Trophoblast cell (in vitro differentiated cells and primary cell): ENCODE measurements at regions not wholly inside any gene's neighbourhood (a gene's known extent, or its start where the extent isn't known, plus 50 kb on each side); places are given as distances from the start of the nearest gene placed in this dataset.

ENCODE experiments used
- DNase-seq, 2 donors: peaks; one replicate each; pipeline ENCODE4 v3.0.0-alpha.2; 2016
- H2AFZ ChIP-seq: 2 replicates; pipeline ENCODE4 v1.6.1; 2013; ENCODE audit warnings: low read length, moderate library complexity, mild to moderate bottlenecking; ENCODE audit not compliant: insufficient read depth, poor library complexity
- H2AK5ac ChIP-seq: 2 replicates; pipeline ENCODE4 v1.6.1; 2013; ENCODE audit warnings: mild to moderate bottlenecking, low read length
- H2BK120ac ChIP-seq: 2 replicates; pipeline ENCODE4 v1.6.1; 2013; ENCODE audit warnings: low read length, mild to moderate bottlenecking, moderate library complexity; ENCODE audit not compliant: insufficient read depth, poor library complexity
- H2BK12ac ChIP-seq: 2 replicates; pipeline ENCODE4 v1.6.1; 2013; ENCODE audit warnings: mild to moderate bottlenecking, low read length, moderate library complexity
- H2BK5ac ChIP-seq: 2 replicates; pipeline ENCODE4 v1.6.1; 2013; ENCODE audit warnings: low read length, low read depth, moderate library complexity, mild to moderate bottlenecking; ENCODE audit not compliant: poor library complexity
- H3K14ac ChIP-seq: 2 replicates; pipeline ENCODE4 v1.6.1; 2013; ENCODE audit warnings: mild to moderate bottlenecking, low read length
- H3K18ac ChIP-seq: 2 replicates; pipeline ENCODE4 v1.6.1; 2013; ENCODE audit warnings: mild to moderate bottlenecking, low read length
- H3K23ac ChIP-seq: 2 replicates; pipeline ENCODE4 v1.6.1; 2013; ENCODE audit warnings: low read length
- H3K27ac ChIP-seq: 2 replicates; pipeline ENCODE4 v1.5.1; 2013; ENCODE audit warnings: low read depth, mild to moderate bottlenecking, inconsistent platforms, low read length, moderate library complexity
- H3K27me3 ChIP-seq: 2 replicates; pipeline ENCODE4 v1.6.1; 2013; ENCODE audit warnings: inconsistent platforms, mild to moderate bottlenecking, low read length, moderate library complexity; ENCODE audit not compliant: insufficient read depth
- H3K36me3 ChIP-seq, 2 experiments: 1 replicate in 1 of 2; 2 replicates in 1 of 2; pipeline ENCODE4 v1.6.1; 2013; ENCODE audit warnings: low read length in 2 of 2, mild to moderate bottlenecking in 2 of 2, moderate library complexity in 1 of 2; ENCODE audit not compliant: insufficient read depth in 2 of 2, control insufficient read depth in 1 of 2
- H3K4ac ChIP-seq: 2 replicates; pipeline ENCODE4 v1.6.1; 2013; ENCODE audit warnings: low read depth, mild to moderate bottlenecking, low read length, moderate library complexity
- H3K4me1 ChIP-seq, 2 experiments: 1 replicate in 1 of 2; 2 replicates in 1 of 2; pipeline ENCODE4 v1.6.1; 2013; ENCODE audit warnings: low read length in 2 of 2, mild to moderate bottlenecking in 2 of 2, moderate library complexity in 1 of 2; ENCODE audit not compliant: insufficient read depth in 2 of 2, control insufficient read depth in 1 of 2
- H3K4me2 ChIP-seq: 2 replicates; pipeline ENCODE4 v1.6.1; 2013; ENCODE audit warnings: inconsistent platforms, mild to moderate bottlenecking, low read length, moderate library complexity
- H3K4me3 ChIP-seq: 2 replicates; pipeline ENCODE4 v1.5.1; 2013; ENCODE audit warnings: mild to moderate bottlenecking, low read depth, low read length, inconsistent platforms
- H3K79me1 ChIP-seq: one replicate; pipeline ENCODE4 v1.6.1; 2013; ENCODE audit warnings: low read length
- H3K79me2 ChIP-seq: 2 replicates; pipeline ENCODE4 v1.6.1; 2013; ENCODE audit warnings: low read length, mild to moderate bottlenecking; ENCODE audit not compliant: control insufficient read depth, insufficient read depth, poor library complexity
- H3K9ac ChIP-seq: 2 replicates; pipeline ENCODE4 v1.6.1; 2013; ENCODE audit warnings: mild to moderate bottlenecking, low read length
- H3K9me3 ChIP-seq: 2 replicates; pipeline ENCODE4 v1.6.1; 2013; ENCODE audit warnings: low read depth, mild to moderate bottlenecking, control low read depth, inconsistent platforms, low read length; ENCODE audit not compliant: insufficient read depth
- H4K12ac ChIP-seq: 2 replicates; pipeline ENCODE4 v1.6.1; 2013; ENCODE audit warnings: low read depth, mild to moderate bottlenecking, low read length, moderate library complexity
- H4K8ac ChIP-seq: 2 replicates; pipeline ENCODE4 v1.6.1; 2013; ENCODE audit warnings: low read depth, mild to moderate bottlenecking, low read length, moderate library complexity
- H4K91ac ChIP-seq: one replicate; pipeline ENCODE4 v1.6.1; 2013; ENCODE audit warnings: low read depth, mild to moderate bottlenecking, low read length, moderate library complexity
- WGBS: extraction: QIAGEN DNeasy Blood & Tissue Kit; methylation state at CpG from one replicate; pipeline ENCODE4 v1.1.7; 2013; ENCODE audit warnings: missing lambda C conversion rate; ENCODE audit not compliant: insufficient read length, insufficient coverage; ENCODE audit errors: extremely low coverage; 5-methylcytosine and 5-hydroxymethylcytosine counted together

DNA sequence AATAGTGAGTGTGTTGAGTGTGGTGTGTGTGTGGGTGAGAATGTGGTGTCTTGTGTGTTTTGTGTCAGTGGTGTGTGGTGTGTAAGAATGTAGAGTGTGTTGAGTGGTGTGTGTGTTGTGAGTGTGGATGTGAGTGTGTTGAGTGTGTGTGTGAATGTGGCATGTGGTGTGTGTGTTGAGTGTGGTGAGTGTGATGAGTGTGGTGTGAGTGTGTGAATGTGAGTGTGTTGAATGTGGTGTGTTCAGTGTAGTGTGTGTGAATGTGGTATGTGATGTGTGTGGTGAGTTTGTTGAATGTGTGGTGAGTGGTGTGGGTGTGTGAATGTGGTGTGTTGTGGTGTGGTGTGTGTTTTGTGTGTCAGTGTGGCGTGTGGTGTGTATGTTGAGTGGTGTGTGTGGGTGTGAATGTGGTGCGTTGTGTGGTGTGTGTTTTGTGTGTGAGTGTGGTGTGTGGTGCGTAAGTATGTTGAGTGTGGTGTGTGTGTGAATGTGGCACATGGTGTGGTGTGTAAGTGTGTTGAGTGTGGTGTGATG is 60.8 kb upstream of the SORCS2 start:
- Histone ChIP-seq H3K36me3 (no peaks in the 10 kb centered on the region), H3K23ac (peak overlapping the region; percentile 3), H2BK5ac (no peak overlapping the region), H3K18ac (no peak overlapping the region), H3K4ac (no peak overlapping the region), H3K4me2 (no peak overlapping the region), H3K27me3 (no peaks in the 10 kb centered on the region), H3K4me3 (peak overlapping the region; percentile 45), H3K9me3 (peaks cover 17% of the 10 kb centered on the region), H4K91ac (no peak overlapping the region), H3K27ac (no peak overlapping the region), H2BK120ac (no peak overlapping the region), H4K12ac (no peak overlapping the region), H3K4me1 (no peaks in the 10 kb centered on the region), H3K79me1 (no peaks in the 10 kb centered on the region), H2AK5ac (no peak overlapping the region), H2BK12ac (no peak overlapping the region), H3K9ac (no peak overlapping the region), H3K79me2 (no peaks in the 10 kb centered on the region), H4K8ac (no peak overlapping the region), H3K14ac (no peak overlapping the region), H2AFZ (no peak overlapping the region)
- no peak for DNase-seq
- 100% methylated on average over 3 of the region's 3 CpGs for WGBS

DNA sequence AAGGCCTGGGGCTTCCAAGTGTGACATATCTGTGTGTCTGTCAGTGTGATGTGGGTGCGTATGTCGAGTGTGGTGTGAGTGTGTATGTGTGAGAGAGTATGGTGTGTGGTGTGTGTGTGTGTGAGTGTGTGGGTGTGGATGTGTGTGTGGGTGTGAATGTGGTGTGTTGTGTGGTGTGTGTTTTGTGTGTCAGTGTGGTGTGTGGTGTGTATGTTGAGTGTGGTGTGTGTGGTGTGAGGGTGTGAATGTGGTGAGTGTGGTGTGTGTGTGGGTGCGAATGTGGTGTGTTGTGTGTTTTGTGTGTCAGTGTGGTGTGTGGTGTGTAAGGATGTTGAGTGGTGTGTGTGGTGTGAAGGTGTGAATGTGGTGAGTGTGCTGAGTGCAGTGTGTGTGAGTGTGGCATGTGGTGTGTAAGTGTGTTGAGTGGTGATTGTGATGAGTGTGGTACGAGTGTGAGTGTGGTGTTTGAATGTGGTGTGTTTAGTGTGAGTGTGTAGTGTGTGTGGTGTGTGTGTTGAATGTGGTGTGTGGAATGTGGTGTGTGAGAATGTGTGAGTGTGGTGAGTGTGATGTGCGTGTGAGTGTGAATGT is 61.6 kb upstream of the SORCS2 start:
- Histone ChIP-seq H4K12ac (no peak overlapping the region), H2BK120ac (no peak overlapping the region), H3K18ac (no peak overlapping the region), H3K79me1 (no peaks in the 10 kb centered on the region), H2BK5ac (no peak overlapping the region), H3K27ac (no peak overlapping the region), H4K91ac (no peak overlapping the region), H3K14ac (no peak overlapping the region), H3K9me3 (peaks cover 17% of the 10 kb centered on the region), H3K4ac (no peak overlapping the region), H2AFZ (no peak overlapping the region), H2BK12ac (no peak overlapping the region), H3K79me2 (no peaks in the 10 kb centered on the region), H4K8ac (no peak overlapping the region), H3K4me1 (no peaks in the 10 kb centered on the region), H3K36me3 (no peaks in the 10 kb centered on the region), H3K27me3 (no peaks in the 10 kb centered on the region), H3K9ac (no peak overlapping the region), H3K4me2 (no peak overlapping the region), H2AK5ac (no peak overlapping the region), H3K4me3 (peak overlapping the region; percentile 41), H3K23ac (peak overlapping the region; percentile 58)
- WGBS: 100% methylated on average over 5 of the region's 5 CpGs
- DNase-seq: no peak

DNA sequence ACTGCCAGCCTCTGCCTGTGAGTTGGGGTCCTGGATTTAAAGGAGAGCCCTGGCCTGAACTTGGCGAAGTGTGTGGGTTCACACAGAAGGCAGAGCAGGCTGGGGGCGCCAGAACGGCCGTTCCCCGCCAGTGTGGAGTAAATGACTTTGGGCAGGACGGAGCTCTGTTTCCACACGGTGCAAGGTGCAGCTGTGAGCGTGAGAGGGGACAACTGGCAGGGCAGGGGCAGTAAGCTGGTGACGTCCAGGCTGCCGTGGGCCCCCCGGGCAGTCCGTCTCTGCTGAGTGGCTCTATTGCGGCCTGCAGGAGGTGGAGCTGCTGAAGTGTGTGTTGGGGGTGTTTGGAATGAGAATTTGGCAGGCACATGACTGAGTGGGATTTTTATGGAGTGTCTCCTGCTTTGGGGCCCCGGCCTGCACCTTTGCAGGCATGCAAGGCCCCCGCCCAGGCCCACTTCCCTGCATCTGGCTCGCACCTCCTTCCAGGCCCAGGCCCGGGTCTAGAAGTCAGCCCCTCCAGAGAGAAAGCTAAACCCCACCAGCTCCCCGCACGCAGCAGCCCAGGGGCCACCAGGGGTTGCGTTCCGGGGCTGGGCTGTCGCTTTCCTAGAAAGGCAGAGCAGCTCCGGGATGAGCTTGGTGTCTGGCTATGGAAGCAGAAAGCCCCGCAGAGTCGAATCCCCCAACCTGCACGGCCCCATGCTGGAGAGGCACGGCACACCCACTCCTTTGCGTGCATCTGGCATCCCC is 62.2 kb upstream of the GRPEL1 start:
- Histone ChIP-seq H3K23ac (no peak overlapping the region), H3K27me3 (no peaks in the 10 kb centered on the region), H2AK5ac (no peak overlapping the region), H2BK12ac (no peak overlapping the region), H3K4me3 (peak overlapping the region; percentile 37), H3K9ac (no peak overlapping the region), H3K79me1 (no peaks in the 10 kb centered on the region), H3K18ac (no peak overlapping the region), H3K79me2 (no peaks in the 10 kb centered on the region), H3K4me2 (no peak overlapping the region), H4K12ac (no peak overlapping the region), H3K9me3 (peaks cover 17% of the 10 kb centered on the region), H4K91ac (no peak overlapping the region), H3K4ac (no peak overlapping the region), H3K36me3 (no peaks in the 10 kb centered on the region), H2AFZ (no peak overlapping the region), H2BK5ac (no peak overlapping the region), H3K4me1 (no peaks in the 10 kb centered on the region), H3K14ac (no peak overlapping the region), H2BK120ac (no peak overlapping the region), H4K8ac (no peak overlapping the region), H3K27ac (no peak overlapping the region)
- WGBS: no CpG with 5 or more reads among the region's 28 CpGs
- no peak for DNase-seq

DNA sequence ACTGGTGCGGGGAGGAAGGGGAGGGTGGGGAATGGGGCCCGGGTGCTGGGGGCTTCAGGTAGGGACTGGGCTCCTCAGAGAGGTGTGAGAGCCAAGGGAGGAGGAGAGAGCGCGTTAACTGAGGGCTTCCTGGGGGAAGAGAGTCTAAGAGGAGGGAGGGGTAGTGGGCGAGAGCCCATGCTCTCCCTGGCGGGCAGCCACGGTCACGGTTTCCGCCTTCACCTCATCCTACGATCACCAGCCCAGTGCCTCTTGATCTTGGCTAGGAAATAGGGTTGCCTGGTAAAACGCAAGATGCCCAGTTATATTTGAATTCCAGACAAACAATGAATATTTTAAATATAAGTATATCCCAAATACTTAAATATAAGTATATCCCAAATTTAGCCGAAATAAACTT is 60.8 kb upstream of the GRPEL1 start:
- H3K9ac ChIP-seq: no peak overlapping the region
- H3K23ac ChIP-seq: no peak overlapping the region
- H3K4me1 ChIP-seq: no peaks in the 10 kb centered on the region
- H3K18ac ChIP-seq: no peak overlapping the region
- H4K91ac ChIP-seq: no peak overlapping the region
- H2BK120ac ChIP-seq: no peak overlapping the region
- no peak overlapping the region for H3K4me3 ChIP-seq
- H2AK5ac ChIP-seq: no peak overlapping the region
- H2BK12ac ChIP-seq: no peak overlapping the region
- no peaks in the 10 kb centered on the region for H3K27me3 ChIP-seq
- H3K79me1 ChIP-seq: no peaks in the 10 kb centered on the region
- no peak overlapping the region for H3K4ac ChIP-seq
- H3K27ac ChIP-seq: no peak overlapping the region
- H3K36me3 ChIP-seq: no peaks in the 10 kb centered on the region
- H3K9me3 ChIP-seq: peaks cover 17% of the 10 kb centered on the region
- H3K14ac ChIP-seq: no peak overlapping the region
- WGBS: no CpG with 5 or more reads among the region's 12 CpGs
- no peak overlapping the region for H2BK5ac ChIP-seq
- no peak overlapping the region for H4K8ac ChIP-seq
- DNase-seq: no peak
- no peaks in the 10 kb centered on the region for H3K79me2 ChIP-seq
- no peak overlapping the region for H3K4me2 ChIP-seq
- H2AFZ ChIP-seq: no peak overlapping the region
- no peak overlapping the region for H4K12ac ChIP-seq
